ENCODE measurements at regions not wholly inside any gene's neighbourhood (a gene's known extent, or its start where the extent isn't known, plus 50 kb on each side); places are given as distances from the start of the nearest gene placed in this dataset.

GRCh38 chr11:45395421-45395820 lies 109.3 kb upstream of the SYT13 start:
- in situ Hi-C loops (cut with HindIII; ENCODE audit: low pct_unique_long_range_greater_than_20kb, low sequenced_read_pairs) (no loop called here), intact Hi-C loops (cut with micrococcal nuclease; ENCODE audit: unreplicated experiment) (no loop called here)
- H3K4me1 ChIP-seq (ENCODE audit: control insufficient read depth, insufficient read depth, low read length), result no peaks in the 10 kb centered on the region
- DNase-seq (ENCODE audit: low read depth, low spot score) (no peak), ATAC-seq (no peak)
- CTCF ChIA-PET, result interaction anchor here (0.5 kb wide), 1 partner anchor 12 kb away, joined by 12 read pairs; no protein-coding TSS in a partner anchor
- POLR2A ChIA-PET, result no interaction called here
- H3K27me3 ChIP-seq (ENCODE audit: control insufficient read depth, insufficient read depth, low read length), result peaks cover 8% of the 10 kb centered on the region; the same call in 1 of the 2 replicates
- H3K4me3 ChIP-seq (ENCODE audit: low read depth in 2 of 2, low read length in 2 of 2), result no peak overlapping the region
- no peak overlapping the region for H3K27ac ChIP-seq (ENCODE audit: low read length)
- no peaks in the 10 kb centered on the region for H3K36me3 ChIP-seq (ENCODE audit: control insufficient read depth, insufficient read depth, low read length)
- no peak for TF ChIP-seq REST (IDR thresholded peaks at IDR 0.05; ENCODE audit: insufficient read depth in 1 of 2, low read depth in 2 of 2, low read length in 1 of 2)
- TF ChIP-seq SIN3A (IDR thresholded peaks at IDR 0.05; ENCODE audit: borderline replicate concordance, insufficient read depth, low read depth, low read length), result no peak
- no peak for TF ChIP-seq TCF7L2 (IDR thresholded peaks at IDR 0.05; ENCODE audit: low read depth, low read length)
- TF ChIP-seq, protein P1, sequence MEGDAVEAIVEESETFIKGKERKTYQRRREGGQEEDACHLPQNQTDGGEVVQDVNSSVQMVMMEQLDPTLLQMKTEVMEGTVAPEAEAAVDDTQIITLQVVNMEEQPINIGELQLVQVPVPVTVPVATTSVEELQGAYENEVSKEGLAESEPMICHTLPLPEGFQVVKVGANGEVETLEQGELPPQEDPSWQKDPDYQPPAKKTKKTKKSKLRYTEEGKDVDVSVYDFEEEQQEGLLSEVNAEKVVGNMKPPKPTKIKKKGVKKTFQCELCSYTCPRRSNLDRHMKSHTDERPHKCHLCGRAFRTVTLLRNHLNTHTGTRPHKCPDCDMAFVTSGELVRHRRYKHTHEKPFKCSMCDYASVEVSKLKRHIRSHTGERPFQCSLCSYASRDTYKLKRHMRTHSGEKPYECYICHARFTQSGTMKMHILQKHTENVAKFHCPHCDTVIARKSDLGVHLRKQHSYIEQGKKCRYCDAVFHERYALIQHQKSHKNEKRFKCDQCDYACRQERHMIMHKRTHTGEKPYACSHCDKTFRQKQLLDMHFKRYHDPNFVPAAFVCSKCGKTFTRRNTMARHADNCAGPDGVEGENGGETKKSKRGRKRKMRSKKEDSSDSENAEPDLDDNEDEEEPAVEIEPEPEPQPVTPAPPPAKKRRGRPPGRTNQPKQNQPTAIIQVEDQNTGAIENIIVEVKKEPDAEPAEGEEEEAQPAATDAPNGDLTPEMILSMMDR (IDR thresholded peaks at IDR 0.05), result no peak
- no peak for TF ChIP-seq POLR2AphosphoS5 (IDR thresholded peaks at IDR 0.05; ENCODE audit: low read depth, low read length)
- H3K9me3 ChIP-seq (ENCODE audit: control insufficient read depth, insufficient read depth, low read depth, low read length), result no peaks in the 10 kb centered on the region
- no TSS peak for BruUV-seq (replicated peaks)

GRCh38 chr11:45394294-45395085 lies 108.3 kb upstream of the SYT13 start:
- no peak for TF ChIP-seq POLR2AphosphoS5 (IDR thresholded peaks at IDR 0.05; ENCODE audit: low read depth, low read length)
- TF ChIP-seq, protein P1 (IDR thresholded peaks at IDR 0.05), result no peak
- no peak for TF ChIP-seq REST (IDR thresholded peaks at IDR 0.05; ENCODE audit: insufficient read depth in 1 of 2, low read depth in 2 of 2, low read length in 1 of 2)
- TF ChIP-seq TCF7L2 (IDR thresholded peaks at IDR 0.05; ENCODE audit: low read depth, low read length), result no peak
- no peak for TF ChIP-seq SIN3A (IDR thresholded peaks at IDR 0.05; ENCODE audit: borderline replicate concordance, insufficient read depth, low read depth, low read length)
- no peaks in the 10 kb centered on the region for H3K36me3 ChIP-seq (ENCODE audit: control insufficient read depth, insufficient read depth, low read length)
- DNase-seq (ENCODE audit: low read depth, low spot score) (no peak), ATAC-seq (no peak)
- H3K4me3 ChIP-seq (ENCODE audit: low read depth in 2 of 2, low read length in 2 of 2), result no peak overlapping the region
- ChIA-PET CTCF (no interaction called here), POLR2A (no interaction called here)
- H3K27me3 ChIP-seq (ENCODE audit: control insufficient read depth, insufficient read depth, low read length), result peaks cover 4% of the 10 kb centered on the region; the same call in 1 of the 2 replicates
- intact Hi-C loops (cut with micrococcal nuclease; ENCODE audit: unreplicated experiment), result no loop called here
- no peaks in the 10 kb centered on the region for H3K4me1 ChIP-seq (ENCODE audit: control insufficient read depth, insufficient read depth, low read length)
- H3K9me3 ChIP-seq (ENCODE audit: control insufficient read depth, insufficient read depth, low read depth, low read length), result no peaks in the 10 kb centered on the region
- in situ Hi-C loops (cut with HindIII; ENCODE audit: low pct_unique_long_range_greater_than_20kb, low sequenced_read_pairs), result no loop called here
- no TSS peak for BruUV-seq (replicated peaks)
- H3K27ac ChIP-seq (ENCODE audit: low read length), result no peak overlapping the region

All from Panc1 (cell line).